B cell (primary cell): ENCODE measurements at regions not wholly inside any gene's neighbourhood (a gene's known extent, or its start where the extent isn't known, plus 50 kb on each side); places are given as distances from the start of the nearest gene placed in this dataset.

ENCODE experiments used
- ATAC-seq: fragments of 200-7000 bp; cut with Tn5 transposase; one replicate; pipeline ENCODE4 v1.10.0; 2021; ENCODE audit warnings: low read depth, mild to moderate bottlenecking, moderate number of reproducible peaks, moderate library complexity
- CTCF ChIA-PET: fragments of 350-600 bp; sonication (Branson Sonifier 250); formaldehyde crosslinking; loops from one replicate; lab custom pipeline; 2021; ENCODE audit warnings: antibody characterized with exemption, inconsistent platforms; lab: Charles Lee
- POLR2A ChIA-PET: fragments of 350-600 bp; sonication (Branson Sonifier 250); formaldehyde crosslinking; loops from one replicate; lab custom pipeline; 2021; ENCODE audit warnings: antibody characterized with exemption; lab: Charles Lee
- DNase-seq: peaks from one replicate; pipeline ENCODE4 v3.0.0; 2013
- H2AFZ ChIP-seq: 2 replicates; pipeline ENCODE4 v1.6.1; 2012; ENCODE audit warnings: mild to moderate bottlenecking, low read depth, low read length; ENCODE audit not compliant: insufficient read depth, poor library complexity, severe bottlenecking
- H3K27ac ChIP-seq, 2 donors: 1 replicate in 1 of 2; 2 replicates in 1 of 2; pipeline ENCODE4 v1.5.1; 2012 to 2013; ENCODE audit warnings: low read length in 2 of 2, mild to moderate bottlenecking in 2 of 2, moderate library complexity in 1 of 2
- H3K27me3 ChIP-seq, 4 experiments: fragments of 200-600 bp in 1 of 4; sonication (generic) in 1 of 4; replicated peaks in 1 of 4; 1 replicate in 2 of 4; 2 replicates in 2 of 4; pipeline versions ENCODE4 v1.6.1 to v1.7.0; 2013 to 2016; ENCODE audit warnings: low read length in 3 of 4, mild to moderate bottlenecking in 2 of 4, mixed read lengths in 1 of 4, moderate library complexity in 1 of 4; ENCODE audit not compliant: insufficient read depth in 4 of 4, control insufficient read depth in 3 of 4; ENCODE audit errors: control extremely low read depth in 1 of 4
- H3K36me3 ChIP-seq, 2 experiments: replicated peaks in 1 of 2; 1 replicate in 1 of 2; 2 replicates in 1 of 2; pipeline versions ENCODE4 v1.6.1 to v1.7.1; 2013; ENCODE audit warnings: low read length in 1 of 2; ENCODE audit not compliant: insufficient read depth in 2 of 2, control insufficient read depth in 1 of 2; ENCODE audit errors: control extremely low read depth in 1 of 2, extremely low read depth in 1 of 2
- H3K4me1 ChIP-seq, 2 donors: fragments of 200-600 bp in 1 of 2; sonication (generic) in 1 of 2; 1 replicate in 1 of 2; 2 replicates in 1 of 2; pipeline versions ENCODE4 v1.5.1 to v1.6.1; 2013 to 2017; ENCODE audit warnings: low read length in 2 of 2; ENCODE audit not compliant: control insufficient read depth in 2 of 2, insufficient read depth in 2 of 2
- H3K4me2 ChIP-seq: replicated peaks from 2 replicates; pipeline ENCODE3; 2012; ENCODE audit warnings: mild to moderate bottlenecking, low read depth, low read length; ENCODE audit not compliant: poor library complexity, severe bottlenecking
- H3K4me3 ChIP-seq, 5 experiments: fragments of 200-600 bp in 1 of 5; sonication (generic) in 1 of 5; 1 replicate in 3 of 5; 2 replicates in 2 of 5; pipeline versions ENCODE4 v1.5.1 to v1.7.0; 2011 to 2016; ENCODE audit warnings: low read length in 4 of 5, mild to moderate bottlenecking in 4 of 5, low read depth in 2 of 5, control low read depth in 1 of 5, moderate library complexity in 1 of 5; ENCODE audit not compliant: insufficient read depth in 1 of 5; ENCODE audit errors: control extremely low read depth in 1 of 5, extremely low read depth in 1 of 5
- H3K79me2 ChIP-seq: fragments of 200-600 bp; sonication (generic); one replicate; pipeline ENCODE4 v1.6.0; 2016; ENCODE audit warnings: low read length; ENCODE audit not compliant: control insufficient read depth, insufficient read depth
- H3K9ac ChIP-seq: fragments of 200-600 bp; sonication (generic); 2 replicates; pipeline ENCODE4 v1.6.1; 2017; ENCODE audit warnings: mild to moderate bottlenecking, low read length, moderate library complexity
- H3K9me3 ChIP-seq, 3 donors: one replicate each; pipeline versions ENCODE4 v1.6.1 to v1.7.1; 2013; ENCODE audit warnings: low read length in 2 of 3; ENCODE audit not compliant: control insufficient read depth in 2 of 3, insufficient read depth in 1 of 3; ENCODE audit errors: control extremely low read depth in 1 of 3
- H4K20me1 ChIP-seq: 2 replicates; pipeline ENCODE4 v1.6.0; 2012; ENCODE audit warnings: mild to moderate bottlenecking, low read length; ENCODE audit not compliant: insufficient read depth, control insufficient read depth, poor library complexity, severe bottlenecking
- H3K27ac Mint-ChIP-seq: one replicate; pipeline ENCODE4 v1.8.0; 2021; ENCODE audit warnings: mixed read lengths
- H3K27me3 Mint-ChIP-seq: one replicate; pipeline ENCODE4 v1.8.0; 2021; ENCODE audit warnings: mixed read lengths
- H3K4me1 Mint-ChIP-seq: one replicate; pipeline ENCODE4 v1.8.0; 2021; ENCODE audit warnings: mixed read lengths
- H3K4me3 Mint-ChIP-seq: one replicate; pipeline ENCODE4 v1.8.0; 2021; ENCODE audit warnings: mixed read lengths
- H3K9me3 Mint-ChIP-seq: one replicate; pipeline ENCODE4 v1.8.0; 2022; ENCODE audit warnings: mixed read lengths; ENCODE audit not compliant: insufficient read depth
- CTCF ChIP-seq: fragments of 200-600 bp; IDR thresholded peaks from one replicate; pipeline ENCODE4 v1.8.0; 2022; ENCODE audit warnings: antibody characterized with exemption, mild to moderate bottlenecking
- EZH2 ChIP-seq: IDR thresholded peaks from 2 replicates; pipeline ENCODE4 v1.6.1; 2012; ENCODE audit warnings: borderline replicate concordance, low read depth, mild to moderate bottlenecking, moderate library complexity, low read length; ENCODE audit not compliant: insufficient read depth, poor library complexity, severe bottlenecking
- WGBS: methylation state at CpG from one replicate; pipeline ENCODE4 v1.1.5; 2013; ENCODE audit warnings: missing lambda C conversion rate; ENCODE audit not compliant: insufficient coverage; 5-methylcytosine and 5-hydroxymethylcytosine counted together
- intact Hi-C: fragments of 100-400 bp; cut with micrococcal nuclease; formaldehyde crosslinking; loops from one replicate; pipeline ENCODE4 v1.10.0; 2022

GRCh38 chr12:47574252-47575021 is 131.4 kb downstream of the RPAP3 start:
- no peak overlapping the region for H2AFZ ChIP-seq
- H3K9ac ChIP-seq, result no peak overlapping the region
- no peaks in the 10 kb centered on the region for H3K4me1 Mint-ChIP-seq
- no peak overlapping the region for H3K27ac Mint-ChIP-seq
- no peaks in the 10 kb centered on the region for H3K36me3 ChIP-seq
- H3K27me3 Mint-ChIP-seq, result peaks cover 12% of the 10 kb centered on the region
- no peak overlapping the region for H3K4me3 ChIP-seq
- ChIA-PET CTCF (no interaction called here), POLR2A (no interaction called here)
- no CpG with 5 or more reads among the region's 1 CpG for WGBS
- H3K4me3 Mint-ChIP-seq, result no peak overlapping the region
- intact Hi-C loops, result no loop called here
- H3K4me1 ChIP-seq, result no peaks in the 10 kb centered on the region
- H4K20me1 ChIP-seq, result no peaks in the 10 kb centered on the region
- no peaks in the 10 kb centered on the region for H3K27me3 ChIP-seq
- no peaks in the 10 kb centered on the region for H3K9me3 Mint-ChIP-seq
- no peak overlapping the region for H3K4me2 ChIP-seq
- TF ChIP-seq EZH2, result no peak
- TF ChIP-seq CTCF, result no peak
- ATAC-seq (no peak), DNase-seq (no peak)
- no peaks in the 10 kb centered on the region for H3K79me2 ChIP-seq
- no peak overlapping the region for H3K27ac ChIP-seq
- H3K9me3 ChIP-seq, result no peaks in the 10 kb centered on the region

- Histone ChIP-seq H3K36me3 (no peaks in the 10 kb centered on the region), H4K20me1 (no peaks in the 10 kb centered on the region), H3K4me3 (no peak overlapping the region), H3K4me1 (no peaks in the 10 kb centered on the region), H3K4me2 (no peak overlapping the region), H3K27me3 (no peaks in the 10 kb centered on the region), H3K79me2 (no peaks in the 10 kb centered on the region), H3K9ac (no peak overlapping the region), H3K27ac (no peak overlapping the region), H3K9me3 (no peaks in the 10 kb centered on the region), H2AFZ (no peak overlapping the region)
- POLR2A ChIA-PET, result no interaction called here
- 83% methylated on average over 1 of the region's 1 CpG for WGBS
- no peak overlapping the region for H3K4me3 Mint-ChIP-seq
- ATAC-seq (no peak), DNase-seq (no peak)
- no peaks in the 10 kb centered on the region for H3K9me3 Mint-ChIP-seq
- no peaks in the 10 kb centered on the region for H3K4me1 Mint-ChIP-seq
- intact Hi-C loops, result no loop called here
- TF ChIP-seq CTCF, result no peak
- TF ChIP-seq EZH2, result no peak
- H3K27me3 Mint-ChIP-seq, result peaks cover 7% of the 10 kb centered on the region
- no peak overlapping the region for H3K27ac Mint-ChIP-seq
- CTCF ChIA-PET, result no interaction called here
Measured at GRCh38 chr12:47573146-47573659, 132.6 kb downstream of the RPAP3 start.
